ENCODE measurements at regions not wholly inside any gene's neighbourhood (a gene's known extent, or its start where the extent isn't known, plus 50 kb on each side); places are given as distances from the start of the nearest gene placed in this dataset.

- DNase-seq (no peak), ATAC-seq (no peak)
- Histone ChIP-seq H3K9me3 (no peaks in the 10 kb centered on the region), H3K4me1 (no peaks in the 10 kb centered on the region), H3K27me3 (no peaks in the 10 kb centered on the region), H3K27ac (no peak overlapping the region), H3K4me3 (no peak overlapping the region), H3K36me3 (no peaks in the 10 kb centered on the region)
- no peak for TF ChIP-seq POLR2A (IDR thresholded peaks at IDR 0.05)
- TF ChIP-seq, protein P1, sequence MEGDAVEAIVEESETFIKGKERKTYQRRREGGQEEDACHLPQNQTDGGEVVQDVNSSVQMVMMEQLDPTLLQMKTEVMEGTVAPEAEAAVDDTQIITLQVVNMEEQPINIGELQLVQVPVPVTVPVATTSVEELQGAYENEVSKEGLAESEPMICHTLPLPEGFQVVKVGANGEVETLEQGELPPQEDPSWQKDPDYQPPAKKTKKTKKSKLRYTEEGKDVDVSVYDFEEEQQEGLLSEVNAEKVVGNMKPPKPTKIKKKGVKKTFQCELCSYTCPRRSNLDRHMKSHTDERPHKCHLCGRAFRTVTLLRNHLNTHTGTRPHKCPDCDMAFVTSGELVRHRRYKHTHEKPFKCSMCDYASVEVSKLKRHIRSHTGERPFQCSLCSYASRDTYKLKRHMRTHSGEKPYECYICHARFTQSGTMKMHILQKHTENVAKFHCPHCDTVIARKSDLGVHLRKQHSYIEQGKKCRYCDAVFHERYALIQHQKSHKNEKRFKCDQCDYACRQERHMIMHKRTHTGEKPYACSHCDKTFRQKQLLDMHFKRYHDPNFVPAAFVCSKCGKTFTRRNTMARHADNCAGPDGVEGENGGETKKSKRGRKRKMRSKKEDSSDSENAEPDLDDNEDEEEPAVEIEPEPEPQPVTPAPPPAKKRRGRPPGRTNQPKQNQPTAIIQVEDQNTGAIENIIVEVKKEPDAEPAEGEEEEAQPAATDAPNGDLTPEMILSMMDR (IDR thresholded peaks at IDR 0.05 in 4 of 5, conservative IDR thresholded peaks at IDR 0.05 in 1 of 5): no peak
- intact Hi-C loops (cut with DNase I; ENCODE audit: low total_unique reads) (no loop called here), in situ Hi-C loops (cut with MboI; ENCODE audit: low sequenced_read_pairs in 4 of 4) (no loop called here)
Observed at GRCh38 chr6:166830891-166831363, 125.4 kb downstream of the RNASET2 start.

DNA sequence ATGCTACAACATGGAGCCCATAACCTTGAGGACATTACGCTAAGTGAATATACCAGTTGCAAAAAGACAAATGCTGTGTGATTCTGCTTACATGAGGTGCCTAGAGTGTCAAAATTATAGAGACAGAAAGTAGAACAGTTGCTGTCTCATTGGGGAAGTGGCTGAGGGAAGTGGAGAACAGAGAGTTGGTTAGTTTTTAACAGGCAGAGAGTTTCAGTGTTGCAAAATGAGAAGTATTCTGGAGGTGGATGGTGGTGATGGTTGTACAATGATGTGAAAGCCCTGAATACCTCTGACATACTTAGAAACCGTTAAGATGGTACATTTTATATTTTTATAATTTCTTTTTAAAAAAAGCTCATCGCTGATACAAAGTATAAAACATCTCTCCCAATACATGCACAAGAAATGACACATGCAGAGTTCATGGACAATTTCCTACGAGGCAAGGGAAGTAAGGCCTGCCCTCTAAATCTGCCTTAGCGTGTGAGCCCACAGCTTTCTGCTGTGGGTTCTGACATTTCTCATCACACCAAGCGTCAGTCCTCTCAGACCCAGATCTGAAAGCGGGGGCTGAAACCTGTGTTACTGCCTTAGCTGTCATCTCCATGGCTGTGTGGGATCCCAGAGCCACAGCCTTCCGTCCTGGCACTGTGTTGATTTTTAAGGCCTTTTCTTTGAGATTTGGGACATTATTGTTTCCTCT lies 126.0 kb downstream of the RNASET2 start:
- no peak for TF ChIP-seq POLR2A (IDR thresholded peaks at IDR 0.05)
- TF ChIP-seq, protein P1 (IDR thresholded peaks at IDR 0.05 in 4 of 5, conservative IDR thresholded peaks at IDR 0.05 in 1 of 5): no peak

GRCh38 chr6:166826264-166826663 lies 130.1 kb downstream of the RNASET2 start:
- no peak for ATAC-seq
- H3K27ac ChIP-seq: no peak overlapping the region
- no peak overlapping the region for H3K4me3 ChIP-seq
- in situ Hi-C loops (cut with MboI; ENCODE audit: low sequenced_read_pairs in 4 of 4) (no loop called here), intact Hi-C loops (cut with DNase I; ENCODE audit: low total_unique reads) (no loop called here)
- H3K4me1 ChIP-seq: no peaks in the 10 kb centered on the region
- TF ChIP-seq POLR2A (IDR thresholded peaks at IDR 0.05): no peak
- TF ChIP-seq, protein P1 (IDR thresholded peaks at IDR 0.05 in 4 of 5, conservative IDR thresholded peaks at IDR 0.05 in 1 of 5): no peak
- H3K27me3 ChIP-seq: peaks cover 4 to 9% (median 5%) of the 10 kb centered on the region in 3 donors
- no peaks in the 10 kb centered on the region for H3K9me3 ChIP-seq
- no peak for DNase-seq
- H3K36me3 ChIP-seq: no peaks in the 10 kb centered on the region

More for the DNA sequence above, 126.0 kb downstream of the RNASET2 start:
- Histone ChIP-seq H3K4me1 (no peaks in the 10 kb centered on the region), H3K4me3 (no peak overlapping the region), H3K27me3 (peaks cover 0 to 5% (median 0%) of the 10 kb centered on the region in 3 donors), H3K27ac (no peak overlapping the region), H3K36me3 (no peaks in the 10 kb centered on the region), H3K9me3 (no peaks in the 10 kb centered on the region)
- in situ Hi-C loops (cut with MboI; ENCODE audit: low sequenced_read_pairs in 4 of 4) (no loop called here), intact Hi-C loops (cut with DNase I; ENCODE audit: low total_unique reads) (no loop called here)
- no peak for DNase-seq
- no peak for ATAC-seq

GRCh38 chr6:166825553-166826145 lies 130.7 kb downstream of the RNASET2 start:
- Histone ChIP-seq H3K27ac (no peak overlapping the region), H3K4me3 (no peak overlapping the region), H3K9me3 (no peaks in the 10 kb centered on the region), H3K27me3 (peaks cover 4 to 9% (median 5%) of the 10 kb centered on the region in 3 donors), H3K4me1 (no peaks in the 10 kb centered on the region), H3K36me3 (no peaks in the 10 kb centered on the region)
- TF ChIP-seq, protein P1 (IDR thresholded peaks at IDR 0.05 in 4 of 5, conservative IDR thresholded peaks at IDR 0.05 in 1 of 5): no peak
- no peak for TF ChIP-seq POLR2A (IDR thresholded peaks at IDR 0.05)
- intact Hi-C loops (cut with DNase I; ENCODE audit: low total_unique reads): no loop called here
- ATAC-seq: no peak
- in situ Hi-C loops (cut with MboI; ENCODE audit: low sequenced_read_pairs in 4 of 4): no loop called here
- DNase-seq: no peak
